ENCODE measurements at regions not wholly inside any gene's neighbourhood (a gene's known extent, or its start where the extent isn't known, plus 50 kb on each side); places are given as distances from the start of the nearest gene placed in this dataset.

- Histone ChIP-seq H3K27ac (ENCODE audit: low read length) (no peak overlapping the region), H3K36me3 (ENCODE audit: control insufficient read depth in 1 of 2, insufficient read depth in 2 of 2, low read length in 2 of 2) (no peaks in the 10 kb centered on the region), H3K27me3 (ENCODE audit: low read depth, low read length) (no peaks in the 10 kb centered on the region), H3K4me1 (ENCODE audit: control insufficient read depth in 1 of 2, insufficient read depth in 2 of 2, low read length in 2 of 2) (no peaks in the 10 kb centered on the region), H3K9me3 (ENCODE audit: control insufficient read depth in 1 of 2, low read length in 2 of 2) (no peaks in the 10 kb centered on the region), H3K4me3 (ENCODE audit: low read depth in 1 of 2, low read length in 2 of 2) (no peak overlapping the region)
These were observed 136.8 kb upstream of the USP25 start for GRCh38 chr21:15592957-15593356.

DNA sequence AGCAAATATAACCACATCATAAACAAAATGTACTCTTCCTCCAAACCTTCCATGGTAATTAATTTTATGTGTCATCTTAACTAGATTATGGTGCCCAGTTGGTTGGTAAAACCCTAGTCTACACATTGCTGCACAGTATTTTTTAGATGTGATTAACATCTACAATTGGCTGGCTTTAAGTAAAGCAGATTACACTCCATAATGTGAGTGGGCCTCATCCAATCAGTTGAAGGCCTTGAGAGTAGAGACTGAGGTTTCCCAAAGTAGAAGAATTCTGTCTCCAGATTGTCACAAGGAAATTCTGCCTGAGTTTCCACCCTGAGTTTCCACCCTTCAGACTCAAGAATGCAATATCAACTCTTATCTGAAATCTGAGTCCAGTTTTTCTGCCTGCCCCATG, 128.4 kb upstream of the USP25 start:
- H3K27ac ChIP-seq (ENCODE audit: low read length) = no peak overlapping the region
- H3K27me3 ChIP-seq (ENCODE audit: low read depth, low read length) = no peaks in the 10 kb centered on the region
- no peaks in the 10 kb centered on the region for H3K4me1 ChIP-seq (ENCODE audit: control insufficient read depth in 1 of 2, insufficient read depth in 2 of 2, low read length in 2 of 2)
- no peaks in the 10 kb centered on the region for H3K9me3 ChIP-seq (ENCODE audit: control insufficient read depth in 1 of 2, low read length in 2 of 2)
- H3K36me3 ChIP-seq (ENCODE audit: control insufficient read depth in 1 of 2, insufficient read depth in 2 of 2, low read length in 2 of 2) = no peaks in the 10 kb centered on the region
- no peak overlapping the region for H3K4me3 ChIP-seq (ENCODE audit: low read depth in 1 of 2, low read length in 2 of 2)

DNA sequence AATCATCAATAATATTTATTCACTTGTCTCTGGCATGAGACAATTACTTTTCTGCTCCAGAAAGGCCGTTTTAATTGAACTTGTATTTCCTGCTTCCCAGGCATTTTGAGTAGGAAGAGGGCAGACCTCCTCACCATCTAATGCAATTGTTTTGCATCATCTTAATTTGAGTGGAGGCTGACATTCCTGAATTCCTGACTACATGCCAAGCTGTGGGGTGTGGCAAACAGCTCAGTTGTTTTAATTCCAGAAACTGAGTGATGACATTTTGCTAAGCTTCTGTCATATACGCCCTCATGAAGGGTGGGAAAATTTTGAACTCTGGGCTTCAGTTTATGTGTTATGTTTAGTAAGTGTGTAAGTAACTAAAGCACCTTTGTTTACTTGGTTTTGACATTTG, 125.4 kb upstream of the USP25 start:
- Histone ChIP-seq H3K9me3 (ENCODE audit: control insufficient read depth in 1 of 2, low read length in 2 of 2) (no peaks in the 10 kb centered on the region), H3K27me3 (ENCODE audit: low read depth, low read length) (no peaks in the 10 kb centered on the region), H3K4me3 (ENCODE audit: low read depth in 1 of 2, low read length in 2 of 2) (no peak overlapping the region), H3K4me1 (ENCODE audit: control insufficient read depth in 1 of 2, insufficient read depth in 2 of 2, low read length in 2 of 2) (no peaks in the 10 kb centered on the region), H3K36me3 (ENCODE audit: control insufficient read depth in 1 of 2, insufficient read depth in 2 of 2, low read length in 2 of 2) (no peaks in the 10 kb centered on the region), H3K27ac (ENCODE audit: low read length) (no peak overlapping the region)

DNA sequence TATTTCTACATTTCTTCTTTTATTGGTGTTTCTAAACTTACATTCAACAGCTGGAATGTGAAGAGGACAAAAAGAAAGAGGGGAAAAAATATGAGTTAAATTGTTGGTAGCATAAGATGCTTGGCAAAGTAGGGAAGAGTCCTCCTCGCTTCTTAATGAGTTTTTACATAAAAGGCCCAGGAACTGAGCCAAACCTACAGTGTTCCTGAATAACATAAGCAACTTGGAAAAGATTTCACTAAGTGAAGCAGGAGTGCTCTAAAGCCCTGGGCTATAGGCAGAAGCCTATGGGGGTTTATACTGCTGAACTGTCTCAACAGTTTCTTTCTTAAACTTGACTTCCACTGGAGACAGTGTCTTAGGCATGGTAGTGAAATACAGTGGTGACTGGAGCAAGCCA, 115.0 kb upstream of the USP25 start:
- H3K36me3 ChIP-seq (ENCODE audit: control insufficient read depth in 1 of 2, insufficient read depth in 2 of 2, low read length in 2 of 2) = no peaks in the 10 kb centered on the region
- H3K4me1 ChIP-seq (ENCODE audit: control insufficient read depth in 1 of 2, insufficient read depth in 2 of 2, low read length in 2 of 2) = no peaks in the 10 kb centered on the region
- H3K27ac ChIP-seq (ENCODE audit: low read length) = no peak overlapping the region
- no peaks in the 10 kb centered on the region for H3K9me3 ChIP-seq (ENCODE audit: control insufficient read depth in 1 of 2, low read length in 2 of 2)
- no peak overlapping the region for H3K4me3 ChIP-seq (ENCODE audit: low read depth in 1 of 2, low read length in 2 of 2)
- no peaks in the 10 kb centered on the region for H3K27me3 ChIP-seq (ENCODE audit: low read depth, low read length)

DNA sequence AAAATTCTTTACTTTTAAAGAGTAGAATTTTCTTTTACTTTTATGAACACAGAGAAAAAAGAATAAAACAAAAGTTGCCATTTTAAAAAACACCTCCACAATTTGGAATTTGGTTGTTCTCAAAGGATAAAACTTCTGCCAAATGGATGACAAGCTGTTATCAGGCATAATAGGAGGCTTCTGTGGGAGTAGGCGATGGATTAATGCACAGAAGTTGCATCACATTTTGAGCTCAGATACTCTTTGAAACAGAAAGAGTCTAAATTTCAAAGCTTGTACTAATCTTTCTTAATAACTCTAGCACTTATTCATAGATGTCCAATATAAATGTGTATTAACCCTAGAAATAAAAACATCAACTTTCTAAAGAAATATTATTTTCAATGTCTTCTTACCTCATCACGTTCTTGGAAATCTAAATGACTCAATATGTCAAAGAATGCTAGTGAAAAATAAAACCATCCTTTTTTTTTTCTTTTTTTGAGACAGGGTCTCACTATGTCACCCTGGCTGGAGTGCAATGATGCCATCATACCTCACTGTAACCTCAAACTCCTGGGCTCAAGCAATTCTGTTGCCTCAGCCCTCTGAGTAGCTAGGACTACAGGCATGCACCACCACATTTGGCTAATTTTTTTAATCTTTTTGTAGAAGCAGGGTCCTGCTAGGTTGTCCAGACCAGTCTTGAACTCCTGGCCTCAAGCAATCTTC, 112.8 kb upstream of the USP25 start:
- Histone ChIP-seq H3K4me3 (ENCODE audit: low read depth in 1 of 2, low read length in 2 of 2) (no peak overlapping the region), H3K27ac (ENCODE audit: low read length) (no peak overlapping the region), H3K9me3 (ENCODE audit: control insufficient read depth in 1 of 2, low read length in 2 of 2) (no peaks in the 10 kb centered on the region)

DNA sequence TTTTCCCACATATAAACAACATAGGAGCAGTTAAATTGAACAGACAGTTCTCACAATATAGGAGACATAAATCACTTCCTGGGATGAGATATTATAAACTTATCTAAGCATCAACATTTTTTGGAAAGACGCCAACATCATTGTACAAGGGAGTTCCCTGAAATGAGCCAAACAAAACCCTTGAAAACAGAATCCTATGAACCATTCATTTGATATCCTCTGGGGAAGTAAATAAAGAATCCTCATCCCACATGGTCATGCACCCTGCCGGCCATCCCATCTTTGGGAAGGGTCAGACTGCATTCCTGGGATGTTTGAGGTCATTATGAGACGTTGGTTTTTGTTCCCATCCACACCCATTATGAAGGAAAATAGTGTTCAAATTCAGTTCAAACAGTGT, 111.8 kb upstream of the USP25 start:
- no peaks in the 10 kb centered on the region for H3K36me3 ChIP-seq (ENCODE audit: control insufficient read depth in 1 of 2, insufficient read depth in 2 of 2, low read length in 2 of 2)
- H3K9me3 ChIP-seq (ENCODE audit: control insufficient read depth in 1 of 2, low read length in 2 of 2) = no peaks in the 10 kb centered on the region
- no peaks in the 10 kb centered on the region for H3K27me3 ChIP-seq (ENCODE audit: low read depth, low read length)
- no peak overlapping the region for H3K4me3 ChIP-seq (ENCODE audit: low read depth in 1 of 2, low read length in 2 of 2)
- H3K27ac ChIP-seq (ENCODE audit: low read length) = no peak overlapping the region
- H3K4me1 ChIP-seq (ENCODE audit: control insufficient read depth in 1 of 2, insufficient read depth in 2 of 2, low read length in 2 of 2) = no peaks in the 10 kb centered on the region

More for the DNA sequence above, 112.8 kb upstream of the USP25 start:
- Histone ChIP-seq H3K36me3 (ENCODE audit: control insufficient read depth in 1 of 2, insufficient read depth in 2 of 2, low read length in 2 of 2) (no peaks in the 10 kb centered on the region), H3K4me1 (ENCODE audit: control insufficient read depth in 1 of 2, insufficient read depth in 2 of 2, low read length in 2 of 2) (no peaks in the 10 kb centered on the region), H3K27me3 (ENCODE audit: low read depth, low read length) (no peaks in the 10 kb centered on the region)

- no peak overlapping the region for H3K27ac ChIP-seq (ENCODE audit: low read length)
- H3K4me3 ChIP-seq (ENCODE audit: low read depth in 1 of 2, low read length in 2 of 2) = no peak overlapping the region
- no peaks in the 10 kb centered on the region for H3K27me3 ChIP-seq (ENCODE audit: low read depth, low read length)
- no peaks in the 10 kb centered on the region for H3K9me3 ChIP-seq (ENCODE audit: control insufficient read depth in 1 of 2, low read length in 2 of 2)
- no peaks in the 10 kb centered on the region for H3K4me1 ChIP-seq (ENCODE audit: control insufficient read depth in 1 of 2, insufficient read depth in 2 of 2, low read length in 2 of 2)
- no peaks in the 10 kb centered on the region for H3K36me3 ChIP-seq (ENCODE audit: control insufficient read depth in 1 of 2, insufficient read depth in 2 of 2, low read length in 2 of 2)
These were observed 108.9 kb upstream of the USP25 start for GRCh38 chr21:15620892-15621291.

GRCh38 chr21:15624646-15625045, 105.1 kb upstream of the USP25 start:
- Histone ChIP-seq H3K27me3 (ENCODE audit: low read depth, low read length) (no peaks in the 10 kb centered on the region), H3K4me3 (ENCODE audit: low read depth in 1 of 2, low read length in 2 of 2) (no peak overlapping the region), H3K9me3 (ENCODE audit: control insufficient read depth in 1 of 2, low read length in 2 of 2) (no peaks in the 10 kb centered on the region), H3K27ac (ENCODE audit: low read length) (no peak overlapping the region), H3K36me3 (ENCODE audit: control insufficient read depth in 1 of 2, insufficient read depth in 2 of 2, low read length in 2 of 2) (no peaks in the 10 kb centered on the region), H3K4me1 (ENCODE audit: control insufficient read depth in 1 of 2, insufficient read depth in 2 of 2, low read length in 2 of 2) (no peaks in the 10 kb centered on the region)

DNA sequence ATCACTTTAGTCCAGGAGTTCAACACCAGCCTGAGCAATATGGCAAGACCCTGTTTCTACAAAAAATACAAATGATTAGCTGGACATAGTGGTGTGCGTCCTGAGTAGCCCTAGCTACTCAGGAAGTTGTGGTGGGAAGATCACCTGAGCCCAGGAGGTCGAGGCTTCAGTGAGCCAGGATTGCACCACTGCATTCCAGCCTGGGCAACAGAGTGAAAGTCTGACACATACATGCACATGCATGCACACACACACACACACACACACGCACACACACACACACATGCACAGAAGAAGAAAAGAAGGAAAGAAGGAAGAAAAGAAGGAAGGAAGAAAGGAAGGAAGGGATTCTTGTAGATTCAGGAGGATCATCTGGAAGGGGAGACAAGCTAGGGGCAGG, 104.4 kb upstream of the USP25 start:
- Histone ChIP-seq H3K36me3 (ENCODE audit: control insufficient read depth in 1 of 2, insufficient read depth in 2 of 2, low read length in 2 of 2) (no peaks in the 10 kb centered on the region), H3K27me3 (ENCODE audit: low read depth, low read length) (no peaks in the 10 kb centered on the region), H3K9me3 (ENCODE audit: control insufficient read depth in 1 of 2, low read length in 2 of 2) (no peaks in the 10 kb centered on the region), H3K4me1 (ENCODE audit: control insufficient read depth in 1 of 2, insufficient read depth in 2 of 2, low read length in 2 of 2) (no peaks in the 10 kb centered on the region), H3K27ac (ENCODE audit: low read length) (no peak overlapping the region), H3K4me3 (ENCODE audit: low read depth in 1 of 2, low read length in 2 of 2) (no peak overlapping the region)

DNA sequence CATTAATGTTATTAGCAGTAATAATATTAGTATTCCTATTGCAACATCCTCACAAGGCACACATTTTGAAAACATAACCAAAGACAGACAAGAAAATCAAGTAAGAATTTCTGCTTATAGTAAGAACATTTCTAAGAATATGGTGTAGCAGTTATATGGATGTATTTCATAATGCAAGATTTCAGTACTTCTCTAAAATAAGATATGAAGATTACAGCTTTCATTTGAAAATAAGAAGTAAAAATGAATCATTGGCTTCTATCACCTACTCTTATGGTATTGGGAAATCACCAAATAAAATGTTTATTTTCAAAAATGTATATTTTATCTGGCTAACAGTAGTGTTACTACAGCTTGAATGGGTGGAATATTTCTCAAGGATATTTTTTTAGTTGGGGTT, 103.8 kb upstream of the USP25 start:
- H3K36me3 ChIP-seq (ENCODE audit: control insufficient read depth in 1 of 2, insufficient read depth in 2 of 2, low read length in 2 of 2) = no peaks in the 10 kb centered on the region
- H3K9me3 ChIP-seq (ENCODE audit: control insufficient read depth in 1 of 2, low read length in 2 of 2) = no peaks in the 10 kb centered on the region
- H3K27ac ChIP-seq (ENCODE audit: low read length) = no peak overlapping the region
- H3K4me3 ChIP-seq (ENCODE audit: low read depth in 1 of 2, low read length in 2 of 2) = no peak overlapping the region
- H3K4me1 ChIP-seq (ENCODE audit: control insufficient read depth in 1 of 2, insufficient read depth in 2 of 2, low read length in 2 of 2) = no peaks in the 10 kb centered on the region
- H3K27me3 ChIP-seq (ENCODE audit: low read depth, low read length) = no peaks in the 10 kb centered on the region

DNA sequence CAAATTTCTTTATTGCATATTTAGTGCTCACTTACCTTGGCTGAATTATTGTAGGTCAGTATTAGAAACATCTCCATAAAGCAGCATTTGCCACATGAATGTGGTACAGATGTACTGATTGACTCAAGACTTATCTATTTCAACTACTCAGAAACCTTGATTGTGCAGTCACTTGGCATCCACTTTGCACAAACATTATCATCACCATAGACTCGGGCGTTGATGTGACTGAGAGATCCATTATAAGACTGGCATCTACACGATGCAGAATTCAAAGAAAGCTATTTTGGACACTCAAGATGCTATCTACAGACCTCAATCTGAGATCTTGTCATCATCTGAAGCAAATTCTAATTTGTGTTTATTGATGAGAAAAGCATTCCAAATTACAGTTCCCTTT, 102.8 kb upstream of the USP25 start:
- no peak overlapping the region for H3K4me3 ChIP-seq (ENCODE audit: low read depth in 1 of 2, low read length in 2 of 2)
- no peaks in the 10 kb centered on the region for H3K27me3 ChIP-seq (ENCODE audit: low read depth, low read length)
- H3K36me3 ChIP-seq (ENCODE audit: control insufficient read depth in 1 of 2, insufficient read depth in 2 of 2, low read length in 2 of 2) = no peaks in the 10 kb centered on the region
- no peak overlapping the region for H3K27ac ChIP-seq (ENCODE audit: low read length)
- H3K9me3 ChIP-seq (ENCODE audit: control insufficient read depth in 1 of 2, low read length in 2 of 2) = no peaks in the 10 kb centered on the region
- H3K4me1 ChIP-seq (ENCODE audit: control insufficient read depth in 1 of 2, insufficient read depth in 2 of 2, low read length in 2 of 2) = no peaks in the 10 kb centered on the region

DNA sequence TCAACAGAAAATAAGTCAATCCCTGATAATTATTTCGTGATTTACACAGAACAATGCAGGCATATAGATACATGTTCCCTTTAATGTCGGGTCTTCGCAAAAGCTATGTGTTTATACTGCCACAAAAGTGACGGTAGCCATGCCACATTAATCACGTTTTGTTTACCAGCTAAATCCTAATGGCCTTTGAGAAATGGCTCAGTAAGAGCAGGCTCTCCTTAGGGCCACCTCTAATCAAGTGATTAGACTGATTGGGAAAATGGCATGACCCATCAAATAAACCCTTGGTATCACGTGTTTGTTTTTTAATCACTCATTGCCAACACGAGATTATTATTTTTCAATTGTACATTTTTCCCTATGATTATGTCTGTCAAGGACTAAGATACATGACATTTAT, 102.0 kb upstream of the USP25 start:
- no peak overlapping the region for H3K4me3 ChIP-seq (ENCODE audit: low read depth in 1 of 2, low read length in 2 of 2)
- H3K27me3 ChIP-seq (ENCODE audit: low read depth, low read length) = no peaks in the 10 kb centered on the region
- no peak overlapping the region for H3K27ac ChIP-seq (ENCODE audit: low read length)
- H3K36me3 ChIP-seq (ENCODE audit: control insufficient read depth in 1 of 2, insufficient read depth in 2 of 2, low read length in 2 of 2) = no peaks in the 10 kb centered on the region
- no peaks in the 10 kb centered on the region for H3K9me3 ChIP-seq (ENCODE audit: control insufficient read depth in 1 of 2, low read length in 2 of 2)
- no peaks in the 10 kb centered on the region for H3K4me1 ChIP-seq (ENCODE audit: control insufficient read depth in 1 of 2, insufficient read depth in 2 of 2, low read length in 2 of 2)

Data from muscle layer of duodenum (tissue), 2 donors.